ENCODE measurements at regions not wholly inside any gene's neighbourhood (a gene's known extent, or its start where the extent isn't known, plus 50 kb on each side); places are given as distances from the start of the nearest gene placed in this dataset.

GRCh38 chr20:22474224-22474623 is 110.1 kb downstream of the FOXA2 start:
- Histone ChIP-seq H3K9me3 (ENCODE audit: low read length) (no peaks in the 10 kb centered on the region), H3K79me2 (ENCODE audit: insufficient read depth, low read length) (no peaks in the 10 kb centered on the region), H4K20me1 (ENCODE audit: insufficient read depth, low read length) (no peaks in the 10 kb centered on the region), H3K9ac (ENCODE audit: insufficient read depth, low read depth, low read length) (no peak overlapping the region), H3K27me3 (ENCODE audit: control insufficient read depth in 1 of 2, insufficient read depth in 2 of 2, low read length in 2 of 2) (peaks cover 7 to 19% of the 10 kb centered on the region in 2 experiments; a peak in 3 of 5 replicates), H3K4me2 (ENCODE audit: low read depth, low read length) (no peak overlapping the region), H3K4me1 (ENCODE audit: insufficient read depth, low read length) (peaks cover 33% of the 10 kb centered on the region), H3K36me3 (replicated peaks in 1 of 2; ENCODE audit: control insufficient read depth in 1 of 2, insufficient read depth in 2 of 2, low read length in 2 of 2) (no peaks in the 10 kb centered on the region), H2AFZ (ENCODE audit: low read length) (no peak overlapping the region), H3K4me3 (replicated peaks in 1 of 3; ENCODE audit: insufficient read depth in 1 of 3, low read depth in 2 of 3, low read length in 3 of 3) (no peak overlapping the region), H3K27ac (ENCODE audit: extremely low read length, insufficient read depth, low read length) (no peak overlapping the region)
- ATAC-seq (no peak), FAIRE-seq (no peak), DNase-seq (ENCODE audit: low spot score) (no peak)
- intact Hi-C loops (cut with micrococcal nuclease; ENCODE audit: unreplicated experiment) (loop anchor here (5.0 kb wide), 2 partner anchors 113 to 208 kb away; no protein-coding TSS in a partner anchor), in situ Hi-C loops (cut with HindIII; ENCODE audit: extremely low pct_ligation_motif_present, low pct_unique_long_range_greater_than_20kb) (no loop called here)
- 35% methylated on average over 3 of the region's 3 CpGs for WGBS (ENCODE audit: low lambda C conversion rate)
- ChIA-PET CTCF (ENCODE audit: low intra/inter-chr PET ratio, low total read pairs) (interaction anchor here (0.5 kb wide), 1 partner anchor 54 kb away, joined by 3 read pairs; no protein-coding TSS in a partner anchor), POLR2A (interaction anchor here (1.0 kb wide), 1 partner anchor 38 kb away, joined by 5 read pairs; no protein-coding TSS in a partner anchor)
- no peak for TF ChIP-seq GRHL1 (CRISPR knock-in tag; conservative IDR thresholded peaks at IDR 0.05)
- TF ChIP-seq ZNF451 (CRISPR knock-in tag; IDR thresholded peaks at IDR 0.05), result no peak
- TF ChIP-seq ZNF331 (CRISPR knock-in tag; IDR thresholded peaks at IDR 0.05), result no peak
- no peak for TF ChIP-seq ZNF142 (CRISPR knock-in tag; IDR thresholded peaks at IDR 0.05)
- no peak for TF ChIP-seq ZKSCAN5 (CRISPR knock-in tag; IDR thresholded peaks at IDR 0.05)
- no peak for TF ChIP-seq FOXJ3 (CRISPR knock-in tag; IDR thresholded peaks at IDR 0.05; ENCODE audit: borderline replicate concordance)
- no peak for TF ChIP-seq ZNF530 (CRISPR knock-in tag; IDR thresholded peaks at IDR 0.05; ENCODE audit: low read depth)
- no peak for TF ChIP-seq ZFP90 (CRISPR knock-in tag; IDR thresholded peaks at IDR 0.05; ENCODE audit: borderline replicate concordance)
- TF ChIP-seq KAT7 (CRISPR knock-in tag; IDR thresholded peaks at IDR 0.05; ENCODE audit: borderline replicate concordance), result no peak
- TF ChIP-seq HDAC2 (CRISPR knock-in tag; IDR thresholded peaks at IDR 0.05), result no peak
- no peak for TF ChIP-seq CREBL2 (CRISPR knock-in tag; IDR thresholded peaks at IDR 0.05; ENCODE audit: borderline replicate concordance)
- TF ChIP-seq FOXK1 (CRISPR knock-in tag; IDR thresholded peaks at IDR 0.05; ENCODE audit: borderline replicate concordance, low read depth), result no peak
- BruUV-seq (replicated peaks), result no TSS peak

All from HepG2 (cell line).